B cell (primary cell): ENCODE measurements at regions not wholly inside any gene's neighbourhood (a gene's known extent, or its start where the extent isn't known, plus 50 kb on each side); places are given as distances from the start of the nearest gene placed in this dataset.

Source experiments
- EZH2 ChIP-seq: IDR thresholded peaks from 2 replicates; pipeline ENCODE4 v1.6.1; 2012; ENCODE audit warnings: borderline replicate concordance, low read depth, mild to moderate bottlenecking, moderate library complexity, low read length; ENCODE audit not compliant: insufficient read depth, poor library complexity, severe bottlenecking
- TF ChIP-seq, protein P1 (sequence below): fragments of 200-600 bp; IDR thresholded peaks from one replicate; pipeline ENCODE4 v1.8.0; 2022; ENCODE audit warnings: antibody characterized with exemption, mild to moderate bottlenecking

DNA sequence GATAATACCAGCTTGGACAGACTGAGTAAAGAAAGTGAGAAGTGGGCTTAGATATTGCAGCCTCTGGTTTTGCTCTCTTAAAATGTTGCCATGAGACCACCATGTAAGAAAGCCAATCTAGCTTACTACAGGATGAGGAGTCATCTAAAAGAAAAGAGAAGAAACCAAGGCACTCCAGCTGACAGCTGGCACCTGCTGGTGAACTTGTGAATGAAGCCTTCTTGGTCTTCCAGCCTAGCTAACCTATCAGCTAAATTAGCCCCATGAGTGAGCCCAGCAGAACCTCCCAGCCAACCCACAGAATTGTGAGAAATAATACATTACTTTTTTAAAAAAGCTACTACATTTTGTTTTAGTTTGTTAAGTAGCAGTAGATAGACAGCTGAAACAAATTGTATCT is 154.5 kb upstream of the QRFPR start:
- TF ChIP-seq, protein P1, sequence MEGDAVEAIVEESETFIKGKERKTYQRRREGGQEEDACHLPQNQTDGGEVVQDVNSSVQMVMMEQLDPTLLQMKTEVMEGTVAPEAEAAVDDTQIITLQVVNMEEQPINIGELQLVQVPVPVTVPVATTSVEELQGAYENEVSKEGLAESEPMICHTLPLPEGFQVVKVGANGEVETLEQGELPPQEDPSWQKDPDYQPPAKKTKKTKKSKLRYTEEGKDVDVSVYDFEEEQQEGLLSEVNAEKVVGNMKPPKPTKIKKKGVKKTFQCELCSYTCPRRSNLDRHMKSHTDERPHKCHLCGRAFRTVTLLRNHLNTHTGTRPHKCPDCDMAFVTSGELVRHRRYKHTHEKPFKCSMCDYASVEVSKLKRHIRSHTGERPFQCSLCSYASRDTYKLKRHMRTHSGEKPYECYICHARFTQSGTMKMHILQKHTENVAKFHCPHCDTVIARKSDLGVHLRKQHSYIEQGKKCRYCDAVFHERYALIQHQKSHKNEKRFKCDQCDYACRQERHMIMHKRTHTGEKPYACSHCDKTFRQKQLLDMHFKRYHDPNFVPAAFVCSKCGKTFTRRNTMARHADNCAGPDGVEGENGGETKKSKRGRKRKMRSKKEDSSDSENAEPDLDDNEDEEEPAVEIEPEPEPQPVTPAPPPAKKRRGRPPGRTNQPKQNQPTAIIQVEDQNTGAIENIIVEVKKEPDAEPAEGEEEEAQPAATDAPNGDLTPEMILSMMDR = no peak
- TF ChIP-seq EZH2 = no peak
